ENCODE measurements at regions not wholly inside any gene's neighbourhood (a gene's known extent, or its start where the extent isn't known, plus 50 kb on each side); places are given as distances from the start of the nearest gene placed in this dataset.

- no peak for DNase-seq (ENCODE audit: low read depth, low spot score)
Measured at GRCh38 chr14:65223636-65224035, 121.3 kb upstream of the MAX start.

- no peak for DNase-seq (ENCODE audit: low read depth, low spot score)
Measured at GRCh38 chr14:65224799-65225198, 122.5 kb upstream of the MAX start.

- DNase-seq (ENCODE audit: low read depth, low spot score): no peak
Measured at GRCh38 chr14:65225299-65226159, 123.2 kb upstream of the MAX start.

- DNase-seq (ENCODE audit: low read depth, low spot score): no peak
Measured at GRCh38 chr14:65226824-65227604, 124.7 kb upstream of the MAX start.

GRCh38 chr14:65228436-65228835, 126.1 kb upstream of the MAX start:
- no peak for DNase-seq (ENCODE audit: low read depth, low spot score)

- DNase-seq (ENCODE audit: low read depth, low spot score): no peak
Measured at GRCh38 chr14:65228956-65229747, 126.8 kb upstream of the MAX start.

GRCh38 chr14:65229748-65230728, 127.7 kb upstream of the MAX start:
- DNase-seq (ENCODE audit: low read depth, low spot score): no peak

GRCh38 chr14:65231286-65231980, 129.1 kb upstream of the MAX start:
- DNase-seq (ENCODE audit: low read depth, low spot score): no peak

- DNase-seq (ENCODE audit: low read depth, low spot score): no peak
Measured at GRCh38 chr14:65234752-65235361, 132.5 kb upstream of the MAX start.

- DNase-seq (ENCODE audit: low read depth, low spot score): no peak
Measured at GRCh38 chr14:65237023-65237814, 134.9 kb upstream of the MAX start.

GRCh38 chr14:65237941-65238340, 135.6 kb upstream of the MAX start:
- DNase-seq (ENCODE audit: low read depth, low spot score): no peak

- no peak for DNase-seq (ENCODE audit: low read depth, low spot score)
Measured at GRCh38 chr14:65238456-65238855, 136.1 kb upstream of the MAX start.

GRCh38 chr14:65239143-65239937, 137.0 kb upstream of the MAX start:
- no peak for DNase-seq (ENCODE audit: low read depth, low spot score)

- DNase-seq (ENCODE audit: low read depth, low spot score): no peak
Measured at GRCh38 chr14:65239938-65240296, 137.6 kb upstream of the MAX start.

GRCh38 chr14:65241125-65241752, 138.9 kb upstream of the MAX start:
- DNase-seq (ENCODE audit: low read depth, low spot score): no peak

- no peak for DNase-seq (ENCODE audit: low read depth, low spot score)
Measured at GRCh38 chr14:65242732-65243134, 140.4 kb upstream of the MAX start.

- no peak for DNase-seq (ENCODE audit: low read depth, low spot score)
Measured at GRCh38 chr14:65243766-65244442, 141.6 kb upstream of the MAX start.
